RWPE2 (cell line): ENCODE measurements at regions not wholly inside any gene's neighbourhood (a gene's known extent, or its start where the extent isn't known, plus 50 kb on each side); places are given as distances from the start of the nearest gene placed in this dataset.
"Not testable (repeated sequence)": the region's sequence is repeated elsewhere in the genome, so short reads cannot be mapped to it uniquely, and the experiment has no call there.

Source experiments
- ATAC-seq: fragments of 200-7000 bp; cut with Tn5 transposase; 3 replicates; pipeline ENCODE4 v1.9.1; 2021; ENCODE audit warnings: low read depth
- DNase-seq: peaks from one replicate; pipeline ENCODE4 v3.0.0-alpha.2; 2020; ENCODE audit warnings: low spot score
- H3K27ac ChIP-seq: fragments of 450-650 bp; 2 replicates; pipeline ENCODE4 v1.5.1; 2017; ENCODE audit warnings: mild to moderate bottlenecking; ENCODE audit not compliant: poor library complexity, severe bottlenecking
- H3K27me3 ChIP-seq: fragments of 250-450 bp; sonication (Bioruptor Pico); 2 replicates; pipeline ENCODE4 v1.5.1; 2021; ENCODE audit warnings: mild to moderate bottlenecking, moderate library complexity; ENCODE audit not compliant: insufficient read depth, poor library complexity, severe bottlenecking
- H3K36me3 ChIP-seq: fragments of 250-450 bp; sonication (Bioruptor Pico); 2 replicates; pipeline ENCODE4 v1.5.1; 2020; ENCODE audit warnings: low read depth, mild to moderate bottlenecking, moderate library complexity
- H3K4me1 ChIP-seq: fragments of 250-450 bp; sonication (Bioruptor Pico); 2 replicates; pipeline ENCODE4 v1.5.1; 2021; ENCODE audit warnings: mild to moderate bottlenecking, moderate library complexity; ENCODE audit not compliant: insufficient read depth, poor library complexity, severe bottlenecking
- H3K4me3 ChIP-seq: fragments of 250-450 bp; sonication (Bioruptor Pico); 2 replicates; pipeline ENCODE4 v1.5.1; 2021; ENCODE audit warnings: mild to moderate bottlenecking, moderate library complexity; ENCODE audit not compliant: severe bottlenecking
- H3K9me3 ChIP-seq: fragments of 250-450 bp; sonication (Bioruptor Pico); 2 replicates; pipeline ENCODE4 v1.5.1; 2021; ENCODE audit warnings: mild to moderate bottlenecking, moderate library complexity; ENCODE audit not compliant: severe bottlenecking
- CTCF ChIP-seq: fragments of 450-650 bp; IDR thresholded peaks from one replicate; pipeline ENCODE4 v1.5.1; 2017; ENCODE audit warnings: mild to moderate bottlenecking, moderate library complexity; ENCODE audit not compliant: poor library complexity, severe bottlenecking

- no peaks in the 10 kb centered on the region for H3K4me1 ChIP-seq
- DNase-seq (no peak), ATAC-seq (no peak)
- H3K27ac ChIP-seq: no peak overlapping the region
- no peaks in the 10 kb centered on the region for H3K9me3 ChIP-seq
- H3K4me3 ChIP-seq: no peak overlapping the region
- no peaks in the 10 kb centered on the region for H3K27me3 ChIP-seq
- H3K36me3 ChIP-seq: no peaks in the 10 kb centered on the region
- TF ChIP-seq CTCF: no peak
Observed at GRCh38 chr3:194956697-194957396, 271.2 kb downstream of the FAM43A start.

DNA sequence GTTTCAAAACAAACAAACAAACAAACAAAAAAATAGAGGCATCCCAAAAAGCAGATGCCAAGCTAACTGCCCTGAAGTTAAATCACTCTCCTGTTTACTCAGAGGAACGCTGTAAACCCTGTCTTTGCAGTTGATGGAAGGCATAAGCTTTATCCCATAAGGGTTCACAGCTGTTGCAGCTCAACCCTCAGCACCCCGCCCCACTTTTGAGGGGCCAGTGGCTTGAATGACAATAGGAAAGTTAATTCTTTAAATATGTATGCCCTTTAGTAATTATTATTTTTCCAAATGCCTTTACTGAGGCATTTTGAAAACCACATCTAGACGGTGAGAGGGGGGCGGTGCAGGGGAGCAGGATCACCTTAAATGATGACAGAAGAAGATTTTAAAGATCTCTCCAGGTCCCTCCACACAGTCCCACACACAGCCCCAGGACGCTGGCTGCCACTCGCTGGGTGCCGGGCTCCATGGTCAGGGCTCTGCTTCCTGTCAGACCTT is 272.1 kb downstream of the FAM43A start:
- TF ChIP-seq CTCF: no peak
- Histone ChIP-seq H3K4me3 (no peak overlapping the region), H3K27me3 (no peaks in the 10 kb centered on the region), H3K27ac (no peak overlapping the region), H3K4me1 (no peaks in the 10 kb centered on the region), H3K9me3 (no peaks in the 10 kb centered on the region), H3K36me3 (no peaks in the 10 kb centered on the region)
- DNase-seq (no peak), ATAC-seq (no peak)

GRCh38 chr3:194959217-194959616 is 273.5 kb downstream of the FAM43A start:
- Histone ChIP-seq H3K4me1 (no peaks in the 10 kb centered on the region), H3K27ac (no peak overlapping the region), H3K36me3 (no peaks in the 10 kb centered on the region), H3K4me3 (no peak overlapping the region), H3K9me3 (no peaks in the 10 kb centered on the region), H3K27me3 (no peaks in the 10 kb centered on the region)
- no peak for TF ChIP-seq CTCF
- ATAC-seq (no peak), DNase-seq (no peak)

- not testable (repeated sequence) for H3K36me3 ChIP-seq, H3K9me3 ChIP-seq, DNase-seq, H3K4me1 ChIP-seq, H3K4me3 ChIP-seq, ATAC-seq, H3K27me3 ChIP-seq, H3K27ac ChIP-seq
Observed at GRCh38 chr3:194959666-194960065, 274.0 kb downstream of the FAM43A start.

- Histone ChIP-seq H3K4me1 (no peaks in the 10 kb centered on the region), H3K36me3 (no peaks in the 10 kb centered on the region), H3K27ac (no peak overlapping the region), H3K9me3 (no peaks in the 10 kb centered on the region), H3K27me3 (no peaks in the 10 kb centered on the region), H3K4me3 (no peak overlapping the region)
- DNase-seq: no peak
- no peak for TF ChIP-seq CTCF
- ATAC-seq: no peak
Observed at GRCh38 chr3:194960446-194961032, 274.9 kb downstream of the FAM43A start.
